HEK293 (cell line): ENCODE measurements at regions not wholly inside any gene's neighbourhood (a gene's known extent, or its start where the extent isn't known, plus 50 kb on each side); places are given as distances from the start of the nearest gene placed in this dataset.
"Not testable (repeated sequence)": the region's sequence is repeated elsewhere in the genome, so short reads cannot be mapped to it uniquely, and the experiment has no call there.

Experiments used
- SCRT1 ChIP-seq: fragments of 450-650 bp; formaldehyde crosslinking; IDR thresholded peaks from 2 replicates; pipeline ENCODE4 v1.5.1; 2016; ENCODE audit warnings: missing biosample characterization, missing genetic modification characterization, borderline replicate concordance
- ZBTB7A ChIP-seq: fragments of 450-650 bp; formaldehyde crosslinking; IDR thresholded peaks from 2 replicates; pipeline ENCODE4 v1.5.1; 2016; ENCODE audit warnings: low read depth, missing biosample characterization, missing genetic modification characterization
- ZNF10 ChIP-seq: fragments of 450-650 bp; formaldehyde crosslinking; IDR thresholded peaks from 2 replicates; pipeline ENCODE4 v1.5.1; 2017; ENCODE audit warnings: missing biosample characterization, missing genetic modification characterization
- ZNF121 ChIP-seq: fragments of 450-650 bp; formaldehyde crosslinking; IDR thresholded peaks from 2 replicates; pipeline ENCODE4 v1.5.1; 2016; ENCODE audit warnings: missing biosample characterization, missing genetic modification characterization
- TF ChIP-seq, protein P1 (sequence below): fragments of 450-650 bp; formaldehyde crosslinking; IDR thresholded peaks from 2 replicates; pipeline ENCODE4 v1.5.1; 2016; ENCODE audit warnings: missing biosample characterization, missing genetic modification characterization
- TF ChIP-seq, protein P2 (sequence below): fragments of 450-650 bp; formaldehyde crosslinking; IDR thresholded peaks from 2 replicates; pipeline ENCODE4 v1.5.1; 2016; ENCODE audit warnings: missing biosample characterization, missing genetic modification characterization
- TF ChIP-seq, protein P3 (sequence below): fragments of 450-650 bp; formaldehyde crosslinking; IDR thresholded peaks from 2 replicates; pipeline ENCODE4 v1.5.1; 2016; ENCODE audit warnings: missing biosample characterization, missing genetic modification characterization
- TF ChIP-seq, protein P4 (sequence below): fragments of 450-650 bp; formaldehyde crosslinking; conservative IDR thresholded peaks from 2 replicates; pipeline ENCODE4 v1.5.1; 2016; ENCODE audit warnings: low read depth, missing biosample characterization, missing genetic modification characterization

DNA sequence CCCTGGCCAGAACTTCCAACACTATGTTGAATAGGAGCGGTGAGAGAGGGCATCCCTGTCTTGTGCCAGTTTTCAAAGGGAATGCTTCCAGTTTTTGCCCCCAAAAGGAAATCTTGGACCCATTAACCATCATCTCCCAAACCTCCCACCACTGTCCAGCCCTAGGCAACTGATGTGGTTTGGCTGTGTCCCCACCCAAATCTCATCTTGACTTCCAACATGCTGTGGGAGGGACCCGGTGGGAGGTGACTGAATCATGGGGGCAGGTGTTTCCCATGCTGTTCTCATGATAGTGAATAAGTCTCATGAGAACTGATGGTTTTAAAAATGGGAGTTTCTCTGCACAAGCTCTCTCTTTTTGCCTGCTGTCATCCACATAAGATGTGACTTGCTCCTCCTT is 119.1 kb upstream of the RMDN2 start:
- TF ChIP-seq, protein P1, sequence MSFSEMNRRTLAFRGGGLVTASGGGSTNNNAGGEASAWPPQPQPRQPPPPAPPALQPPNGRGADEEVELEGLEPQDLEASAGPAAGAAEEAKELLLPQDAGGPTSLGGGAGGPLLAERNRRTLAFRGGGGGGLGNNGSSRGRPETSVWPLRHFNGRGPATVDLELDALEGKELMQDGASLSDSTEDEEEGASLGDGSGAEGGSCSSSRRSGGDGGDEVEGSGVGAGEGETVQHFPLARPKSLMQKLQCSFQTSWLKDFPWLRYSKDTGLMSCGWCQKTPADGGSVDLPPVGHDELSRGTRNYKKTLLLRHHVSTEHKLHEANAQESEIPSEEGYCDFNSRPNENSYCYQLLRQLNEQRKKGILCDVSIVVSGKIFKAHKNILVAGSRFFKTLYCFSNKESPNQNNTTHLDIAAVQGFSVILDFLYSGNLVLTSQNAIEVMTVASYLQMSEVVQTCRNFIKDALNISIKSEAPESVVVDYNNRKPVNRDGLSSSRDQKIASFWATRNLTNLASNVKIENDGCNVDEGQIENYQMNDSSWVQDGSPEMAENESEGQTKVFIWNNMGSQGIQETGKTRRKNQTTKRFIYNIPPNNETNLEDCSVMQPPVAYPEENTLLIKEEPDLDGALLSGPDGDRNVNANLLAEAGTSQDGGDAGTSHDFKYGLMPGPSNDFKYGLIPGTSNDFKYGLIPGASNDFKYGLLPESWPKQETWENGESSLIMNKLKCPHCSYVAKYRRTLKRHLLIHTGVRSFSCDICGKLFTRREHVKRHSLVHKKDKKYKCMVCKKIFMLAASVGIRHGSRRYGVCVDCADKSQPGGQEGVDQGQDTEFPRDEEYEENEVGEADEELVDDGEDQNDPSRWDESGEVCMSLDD (tag by site-specific recombination) = not testable (repeated sequence)
- not testable (repeated sequence) for TF ChIP-seq SCRT1, ZNF10, ZBTB7A, ZNF121 (tag by site-specific recombination)
- TF ChIP-seq, protein P2, sequence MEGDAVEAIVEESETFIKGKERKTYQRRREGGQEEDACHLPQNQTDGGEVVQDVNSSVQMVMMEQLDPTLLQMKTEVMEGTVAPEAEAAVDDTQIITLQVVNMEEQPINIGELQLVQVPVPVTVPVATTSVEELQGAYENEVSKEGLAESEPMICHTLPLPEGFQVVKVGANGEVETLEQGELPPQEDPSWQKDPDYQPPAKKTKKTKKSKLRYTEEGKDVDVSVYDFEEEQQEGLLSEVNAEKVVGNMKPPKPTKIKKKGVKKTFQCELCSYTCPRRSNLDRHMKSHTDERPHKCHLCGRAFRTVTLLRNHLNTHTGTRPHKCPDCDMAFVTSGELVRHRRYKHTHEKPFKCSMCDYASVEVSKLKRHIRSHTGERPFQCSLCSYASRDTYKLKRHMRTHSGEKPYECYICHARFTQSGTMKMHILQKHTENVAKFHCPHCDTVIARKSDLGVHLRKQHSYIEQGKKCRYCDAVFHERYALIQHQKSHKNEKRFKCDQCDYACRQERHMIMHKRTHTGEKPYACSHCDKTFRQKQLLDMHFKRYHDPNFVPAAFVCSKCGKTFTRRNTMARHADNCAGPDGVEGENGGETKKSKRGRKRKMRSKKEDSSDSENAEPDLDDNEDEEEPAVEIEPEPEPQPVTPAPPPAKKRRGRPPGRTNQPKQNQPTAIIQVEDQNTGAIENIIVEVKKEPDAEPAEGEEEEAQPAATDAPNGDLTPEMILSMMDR = not testable (repeated sequence)
- TF ChIP-seq, protein P3, sequence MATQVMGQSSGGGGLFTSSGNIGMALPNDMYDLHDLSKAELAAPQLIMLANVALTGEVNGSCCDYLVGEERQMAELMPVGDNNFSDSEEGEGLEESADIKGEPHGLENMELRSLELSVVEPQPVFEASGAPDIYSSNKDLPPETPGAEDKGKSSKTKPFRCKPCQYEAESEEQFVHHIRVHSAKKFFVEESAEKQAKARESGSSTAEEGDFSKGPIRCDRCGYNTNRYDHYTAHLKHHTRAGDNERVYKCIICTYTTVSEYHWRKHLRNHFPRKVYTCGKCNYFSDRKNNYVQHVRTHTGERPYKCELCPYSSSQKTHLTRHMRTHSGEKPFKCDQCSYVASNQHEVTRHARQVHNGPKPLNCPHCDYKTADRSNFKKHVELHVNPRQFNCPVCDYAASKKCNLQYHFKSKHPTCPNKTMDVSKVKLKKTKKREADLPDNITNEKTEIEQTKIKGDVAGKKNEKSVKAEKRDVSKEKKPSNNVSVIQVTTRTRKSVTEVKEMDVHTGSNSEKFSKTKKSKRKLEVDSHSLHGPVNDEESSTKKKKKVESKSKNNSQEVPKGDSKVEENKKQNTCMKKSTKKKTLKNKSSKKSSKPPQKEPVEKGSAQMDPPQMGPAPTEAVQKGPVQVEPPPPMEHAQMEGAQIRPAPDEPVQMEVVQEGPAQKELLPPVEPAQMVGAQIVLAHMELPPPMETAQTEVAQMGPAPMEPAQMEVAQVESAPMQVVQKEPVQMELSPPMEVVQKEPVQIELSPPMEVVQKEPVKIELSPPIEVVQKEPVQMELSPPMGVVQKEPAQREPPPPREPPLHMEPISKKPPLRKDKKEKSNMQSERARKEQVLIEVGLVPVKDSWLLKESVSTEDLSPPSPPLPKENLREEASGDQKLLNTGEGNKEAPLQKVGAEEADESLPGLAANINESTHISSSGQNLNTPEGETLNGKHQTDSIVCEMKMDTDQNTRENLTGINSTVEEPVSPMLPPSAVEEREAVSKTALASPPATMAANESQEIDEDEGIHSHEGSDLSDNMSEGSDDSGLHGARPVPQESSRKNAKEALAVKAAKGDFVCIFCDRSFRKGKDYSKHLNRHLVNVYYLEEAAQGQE (tag by site-specific recombination) = not testable (repeated sequence)
- TF ChIP-seq, protein P4, sequence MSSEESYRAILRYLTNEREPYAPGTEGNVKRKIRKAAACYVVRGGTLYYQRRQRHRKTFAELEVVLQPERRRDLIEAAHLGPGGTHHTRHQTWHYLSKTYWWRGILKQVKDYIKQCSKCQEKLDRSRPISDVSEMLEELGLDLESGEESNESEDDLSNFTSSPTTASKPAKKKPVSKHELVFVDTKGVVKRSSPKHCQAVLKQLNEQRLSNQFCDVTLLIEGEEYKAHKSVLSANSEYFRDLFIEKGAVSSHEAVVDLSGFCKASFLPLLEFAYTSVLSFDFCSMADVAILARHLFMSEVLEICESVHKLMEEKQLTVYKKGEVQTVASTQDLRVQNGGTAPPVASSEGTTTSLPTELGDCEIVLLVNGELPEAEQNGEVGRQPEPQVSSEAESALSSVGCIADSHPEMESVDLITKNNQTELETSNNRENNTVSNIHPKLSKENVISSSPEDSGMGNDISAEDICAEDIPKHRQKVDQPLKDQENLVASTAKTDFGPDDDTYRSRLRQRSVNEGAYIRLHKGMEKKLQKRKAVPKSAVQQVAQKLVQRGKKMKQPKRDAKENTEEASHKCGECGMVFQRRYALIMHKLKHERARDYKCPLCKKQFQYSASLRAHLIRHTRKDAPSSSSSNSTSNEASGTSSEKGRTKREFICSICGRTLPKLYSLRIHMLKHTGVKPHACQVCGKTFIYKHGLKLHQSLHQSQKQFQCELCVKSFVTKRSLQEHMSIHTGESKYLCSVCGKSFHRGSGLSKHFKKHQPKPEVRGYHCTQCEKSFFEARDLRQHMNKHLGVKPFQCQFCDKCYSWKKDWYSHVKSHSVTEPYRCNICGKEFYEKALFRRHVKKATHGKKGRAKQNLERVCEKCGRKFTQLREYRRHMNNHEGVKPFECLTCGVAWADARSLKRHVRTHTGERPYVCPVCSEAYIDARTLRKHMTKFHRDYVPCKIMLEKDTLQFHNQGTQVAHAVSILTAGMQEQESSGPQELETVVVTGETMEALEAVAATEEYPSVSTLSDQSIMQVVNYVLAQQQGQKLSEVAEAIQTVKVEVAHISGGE (tag by site-specific recombination) = not testable (repeated sequence)
